HuH-7 (cell line): ENCODE measurements at regions not wholly inside any gene's neighbourhood (a gene's known extent, or its start where the extent isn't known, plus 50 kb on each side); places are given as distances from the start of the nearest gene placed in this dataset.
"Not testable (repeated sequence)": the region's sequence is repeated elsewhere in the genome, so short reads cannot be mapped to it uniquely, and the experiment has no call there.

ENCODE experiments used
- DNase-seq: peaks from one replicate; pipeline ENCODE4 v3.0.0; 2011; ENCODE audit warnings: low spot score

- not testable (repeated sequence) for DNase-seq
These were observed 268.8 kb upstream of the SPAG17 start for GRCh38 chr1:118453856-118454255.

GRCh38 chr1:118445156-118445555 lies 260.1 kb upstream of the SPAG17 start:
- DNase-seq: no peak

GRCh38 chr1:118442214-118442613 lies 257.2 kb upstream of the SPAG17 start:
- DNase-seq: no peak

DNA sequence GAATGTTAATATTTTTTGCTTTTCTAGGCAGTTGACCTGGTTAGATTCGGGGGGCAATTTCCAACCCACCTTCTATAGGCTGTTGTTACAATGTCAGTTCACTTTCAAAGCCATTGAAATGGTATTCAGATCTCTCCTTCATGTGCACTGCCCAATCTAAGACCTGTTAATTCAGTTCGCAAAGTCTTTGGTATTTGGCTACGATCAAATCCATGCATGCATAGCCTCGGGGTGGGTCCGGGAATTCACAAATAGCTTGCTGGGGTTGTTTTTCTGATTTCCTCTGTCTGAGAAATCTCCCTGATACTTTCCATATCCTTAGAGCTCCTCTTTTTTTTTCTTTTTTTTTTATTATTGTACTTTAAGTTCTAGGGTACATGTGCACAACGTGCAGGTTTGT lies 252.6 kb upstream of the SPAG17 start:
- DNase-seq: no peak

DNA sequence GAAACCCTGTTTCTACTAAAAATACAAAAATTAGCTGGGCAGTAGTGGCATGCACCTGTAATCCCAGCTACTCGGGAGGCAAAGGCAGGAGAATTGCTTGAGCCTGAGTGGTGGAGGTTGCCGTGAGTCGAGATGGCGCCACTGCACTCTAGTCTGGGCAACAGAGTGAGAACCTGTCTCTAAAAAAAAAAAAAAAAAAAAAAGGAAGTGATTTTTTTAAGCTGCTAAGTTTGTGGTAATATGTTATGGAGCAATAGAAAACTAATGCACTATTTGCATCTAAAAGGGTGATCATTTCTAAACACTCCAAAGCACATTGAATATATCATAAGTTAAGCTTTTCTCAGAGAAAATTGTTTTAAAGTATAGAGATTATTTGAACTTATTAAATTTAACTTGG lies 244.8 kb upstream of the SPAG17 start:
- DNase-seq: no peak

GRCh38 chr1:118421868-118422350 lies 236.9 kb upstream of the SPAG17 start:
- no peak for DNase-seq

DNA sequence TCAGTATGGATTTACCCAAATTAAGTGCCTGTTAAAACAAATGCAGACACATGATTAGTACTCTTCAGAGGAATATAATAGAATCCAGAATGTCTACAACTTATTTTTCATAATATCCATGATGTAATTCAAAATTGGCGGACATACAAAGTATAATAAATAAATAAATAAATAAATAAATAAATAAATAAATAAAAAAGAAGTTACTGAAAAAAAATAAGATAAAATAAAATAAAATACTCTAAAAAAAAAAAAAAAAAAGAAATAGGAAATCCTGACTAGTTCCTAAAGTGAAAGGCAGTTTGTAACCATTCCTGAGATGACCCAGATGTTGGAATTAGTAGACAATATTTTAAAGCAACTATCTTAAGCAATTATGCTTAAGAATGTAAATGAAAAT lies 219.0 kb upstream of the SPAG17 start:
- no peak for DNase-seq

GRCh38 chr1:118397496-118397859 lies 212.4 kb upstream of the SPAG17 start:
- no peak for DNase-seq

- no peak for DNase-seq
These were observed 211.9 kb upstream of the SPAG17 start for GRCh38 chr1:118396829-118397495.

DNA sequence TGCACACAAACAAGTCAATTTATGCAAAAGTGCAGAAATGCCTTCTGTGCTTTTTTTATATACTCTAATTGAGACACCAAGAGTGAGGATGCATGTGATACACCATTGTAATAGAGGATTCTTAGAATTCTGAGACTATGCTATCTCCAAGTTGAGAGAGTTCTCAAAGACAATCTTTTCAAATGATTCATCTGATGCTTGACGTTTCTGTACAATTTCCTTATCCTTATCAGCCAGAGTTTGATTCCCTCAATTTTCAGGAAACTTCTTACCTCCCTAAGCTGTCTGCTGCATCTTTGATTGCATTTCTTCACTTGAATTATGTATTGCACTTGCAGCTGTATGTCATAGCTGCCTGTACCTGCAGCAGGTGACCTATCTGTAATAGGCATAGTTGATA lies 211.3 kb upstream of the SPAG17 start:
- DNase-seq: no peak

DNA sequence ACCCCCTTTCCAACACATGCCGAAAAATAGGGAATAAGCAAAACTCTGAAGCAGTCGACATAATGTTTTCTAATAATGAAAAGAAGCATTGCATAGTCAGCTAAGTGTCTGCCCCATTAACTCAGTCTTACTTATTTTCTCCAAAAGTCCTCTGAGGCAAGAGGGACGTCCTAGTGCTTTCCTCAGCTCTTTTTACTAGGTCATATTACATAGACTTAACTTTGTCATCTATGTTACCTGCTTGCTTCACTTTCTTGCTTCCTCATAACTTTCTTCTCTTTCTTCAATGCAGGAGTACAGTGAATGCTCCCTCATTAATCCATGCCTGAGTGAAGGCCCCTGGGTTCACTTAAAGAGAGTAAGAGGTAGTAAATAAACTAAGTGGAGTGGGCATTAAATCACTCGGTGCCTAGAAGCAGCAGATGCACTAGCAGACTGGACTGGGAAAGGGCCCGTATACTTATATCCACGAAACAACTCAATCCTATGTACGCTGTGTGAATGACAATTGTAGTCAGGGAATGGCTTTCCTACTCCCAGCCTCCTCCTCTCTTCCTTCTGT lies 210.5 kb upstream of the SPAG17 start:
- no peak for DNase-seq

- DNase-seq: no peak
These were observed 205.9 kb upstream of the SPAG17 start for GRCh38 chr1:118390955-118391354.

DNA sequence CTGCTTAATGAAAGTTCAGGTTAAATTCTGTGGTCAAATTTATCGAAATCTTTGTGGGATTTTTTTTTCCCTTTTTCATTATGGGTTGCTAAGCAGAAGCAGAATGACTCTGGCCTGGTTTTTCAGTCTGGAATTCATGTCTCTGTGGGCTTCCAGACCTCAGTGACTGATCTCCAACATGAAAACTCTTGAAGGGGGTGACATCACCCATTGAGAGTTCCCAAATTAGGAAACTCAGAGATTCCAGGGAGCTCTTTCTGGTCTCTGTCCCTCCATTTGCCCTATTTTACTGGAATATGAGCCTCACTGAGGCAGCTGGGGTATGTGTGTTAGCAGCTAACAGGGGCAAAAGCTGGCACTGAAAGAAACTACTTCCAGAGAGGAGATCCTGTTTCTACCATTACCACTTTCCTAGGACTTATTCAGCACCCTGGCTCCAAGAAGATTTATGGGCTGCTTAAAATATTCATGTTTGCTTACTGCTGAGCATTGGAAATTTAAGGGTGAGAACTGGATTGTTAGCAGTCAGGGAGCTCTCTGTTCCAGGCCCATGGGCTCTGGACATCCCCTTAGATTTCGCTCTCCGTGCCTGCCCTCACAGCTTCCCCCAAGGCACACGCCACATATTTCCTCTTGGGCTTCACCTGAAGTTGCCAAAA lies 203.4 kb upstream of the SPAG17 start:
- DNase-seq: no peak

DNA sequence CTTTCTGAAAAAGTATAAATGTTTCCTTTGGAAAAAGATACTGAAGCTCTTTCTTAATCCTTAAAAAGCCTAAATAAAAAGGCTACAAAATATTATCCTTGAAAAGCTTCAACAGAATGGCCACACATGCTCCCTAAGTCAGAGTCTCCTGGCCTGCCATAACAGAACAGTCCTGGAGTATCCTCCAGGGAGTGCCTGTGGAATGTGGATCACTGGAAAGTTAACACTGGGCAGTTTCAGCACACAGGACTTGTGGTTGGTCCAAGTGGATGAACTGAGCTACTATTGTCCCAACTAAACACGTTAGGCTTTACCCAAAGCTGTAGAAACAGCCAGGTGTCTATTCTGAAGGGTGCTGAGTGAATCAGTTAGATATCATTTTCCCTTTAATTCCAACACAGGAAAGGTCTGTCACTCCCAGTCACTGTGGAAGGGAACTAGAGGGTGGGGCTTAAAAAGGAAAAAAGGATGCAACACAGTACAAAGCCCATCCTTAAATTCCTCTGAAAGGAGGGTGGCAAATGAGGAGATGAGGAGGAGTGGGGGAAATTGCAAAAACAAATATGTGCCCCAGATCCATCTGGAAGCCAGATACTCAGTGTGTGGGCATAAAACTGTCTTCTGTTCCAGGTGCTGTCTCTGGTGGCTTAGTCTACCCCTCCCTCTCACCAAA lies 196.3 kb upstream of the SPAG17 start:
- DNase-seq: no peak

- DNase-seq: not testable (repeated sequence)
These were observed 192.2 kb upstream of the SPAG17 start for GRCh38 chr1:118377183-118377582.

GRCh38 chr1:118371612-118372011 lies 186.6 kb upstream of the SPAG17 start:
- DNase-seq: no peak

DNA sequence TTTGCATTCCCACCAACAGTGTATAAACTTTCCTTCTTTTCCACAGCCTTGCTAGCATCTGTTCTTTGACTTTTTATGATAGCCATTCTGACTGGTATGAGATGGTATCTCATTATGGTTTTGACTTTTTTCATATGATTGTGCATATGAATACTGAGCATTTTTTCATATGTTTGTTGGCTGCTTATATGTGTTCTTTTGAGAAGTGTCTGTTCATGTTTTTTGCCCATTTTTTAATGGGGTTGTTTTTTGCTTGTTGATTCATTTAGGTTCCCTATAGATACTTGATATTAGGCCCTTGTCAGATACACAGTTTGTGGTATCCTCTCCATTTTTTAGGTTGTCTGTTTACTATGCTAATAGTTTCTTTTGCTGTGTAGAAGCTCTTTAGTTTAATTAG lies 185.8 kb upstream of the SPAG17 start:
- DNase-seq: no peak

DNA sequence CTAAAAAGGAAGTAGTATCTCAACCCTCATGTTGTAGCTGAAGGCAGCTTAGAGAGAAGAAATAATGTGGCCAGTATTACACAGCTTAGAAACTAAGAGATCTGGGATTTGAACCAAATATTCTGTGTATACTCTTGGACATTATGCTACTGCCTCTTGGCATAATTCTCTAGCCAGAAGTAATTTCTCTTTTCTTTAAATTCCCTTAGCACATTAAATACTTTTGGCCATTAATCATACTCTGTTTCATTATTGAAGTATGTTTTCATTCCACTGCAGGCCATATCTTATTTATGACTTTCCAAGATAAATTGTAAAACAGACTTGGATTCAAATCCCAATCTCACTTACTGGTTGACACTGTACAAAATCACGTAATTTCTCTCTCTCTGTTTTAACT lies 181.3 kb upstream of the SPAG17 start:
- DNase-seq: no peak

- DNase-seq: no peak
These were observed 179.9 kb upstream of the SPAG17 start for GRCh38 chr1:118364882-118365281.

- no peak for DNase-seq
These were observed 178.4 kb upstream of the SPAG17 start for GRCh38 chr1:118363396-118363795.

DNA sequence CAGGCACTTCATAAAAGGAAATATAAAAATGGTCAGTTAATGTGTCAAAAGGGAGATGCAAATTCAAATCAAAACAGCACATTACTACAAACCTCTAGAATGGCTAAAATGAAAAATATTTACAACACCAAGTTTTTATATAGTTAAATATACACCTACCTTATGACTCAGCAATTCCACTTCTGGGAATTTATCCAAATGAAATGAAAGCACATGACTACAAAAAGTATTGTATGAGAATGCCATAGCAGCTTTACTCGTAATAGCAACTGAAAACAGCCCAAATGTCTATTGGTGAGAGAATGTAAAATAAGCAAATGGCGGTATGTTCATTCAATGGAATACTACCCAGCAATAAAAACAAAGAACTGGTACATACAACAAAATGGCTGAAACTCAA lies 175.8 kb upstream of the SPAG17 start:
- no peak for DNase-seq

DNA sequence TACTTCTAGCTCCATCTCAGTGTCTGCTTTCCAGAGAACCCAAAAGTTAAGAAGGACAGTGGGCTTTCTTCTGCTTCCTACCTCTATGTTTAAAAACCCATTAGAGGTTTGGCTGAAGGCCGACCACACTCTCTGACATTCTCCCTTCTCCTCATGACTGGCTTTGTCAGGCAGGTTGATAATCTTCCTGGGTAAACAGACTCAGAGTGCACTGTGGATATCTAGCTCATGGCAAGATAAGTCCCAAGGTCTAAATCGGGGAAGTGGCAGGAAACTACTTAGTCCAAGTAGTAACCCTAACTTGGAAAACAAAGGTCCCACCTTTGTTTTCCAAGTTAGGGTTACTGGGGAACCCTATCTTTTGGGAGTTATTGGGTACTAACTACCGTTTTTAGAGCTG lies 161.9 kb upstream of the SPAG17 start:
- no peak for DNase-seq
